HEK293 (cell line): ENCODE measurements at regions not wholly inside any gene's neighbourhood (a gene's known extent, or its start where the extent isn't known, plus 50 kb on each side); places are given as distances from the start of the nearest gene placed in this dataset.

Experiments used
- KLF16 ChIP-seq: fragments of 450-650 bp; formaldehyde crosslinking; IDR thresholded peaks from 2 replicates; pipeline ENCODE4 v1.5.1; 2017; ENCODE audit warnings: missing biosample characterization, missing genetic modification characterization
- KLF9 ChIP-seq: fragments of 450-650 bp; formaldehyde crosslinking; IDR thresholded peaks from 2 replicates; pipeline ENCODE4 v1.5.1; 2016; ENCODE audit warnings: missing biosample characterization, missing genetic modification characterization, low read depth
- SETDB1 ChIP-seq: IDR thresholded peaks from one replicate; pipeline ENCODE4 v1.6.1; 2017; ENCODE audit warnings: mild to moderate bottlenecking, low read length, moderate library complexity, mixed read lengths; ENCODE audit not compliant: insufficient read length
- ZNF202 ChIP-seq: fragments of 450-650 bp; formaldehyde crosslinking; IDR thresholded peaks from 2 replicates; pipeline ENCODE4 v1.5.1; 2016; ENCODE audit warnings: missing biosample characterization, missing genetic modification characterization, borderline replicate concordance
- ZNF223 ChIP-seq: fragments of 450-650 bp; formaldehyde crosslinking; IDR thresholded peaks from 2 replicates; pipeline ENCODE4 v1.5.1; 2016; ENCODE audit warnings: missing biosample characterization, missing genetic modification characterization
- ZNF274 ChIP-seq, 2 experiments: fragments of 200-500 bp in 1 of 2; fragments of 450-650 bp in 1 of 2; sonication (Bioruptor generic) in 1 of 2; formaldehyde crosslinking in 1 of 2; IDR thresholded peaks; 2 replicates each; pipeline versions ENCODE4 v1.5.1 to v1.6.1; 2014 to 2016; ENCODE audit warnings: borderline replicate concordance in 1 of 2, inconsistent platforms in 1 of 2, low read length in 1 of 2, missing biosample characterization in 1 of 2, missing genetic modification characterization in 1 of 2
- ZNF335 ChIP-seq: fragments of 450-650 bp; formaldehyde crosslinking; conservative IDR thresholded peaks from 2 replicates; pipeline ENCODE4 v1.5.1; 2016; ENCODE audit warnings: missing biosample characterization, missing genetic modification characterization
- ZNF362 ChIP-seq: fragments of 450-650 bp; formaldehyde crosslinking; IDR thresholded peaks from 2 replicates; pipeline ENCODE4 v1.5.1; 2016; ENCODE audit warnings: missing biosample characterization, missing genetic modification characterization
- ZNF501 ChIP-seq: fragments of 450-650 bp; formaldehyde crosslinking; IDR thresholded peaks from 2 replicates; pipeline ENCODE4 v1.5.1; 2016; ENCODE audit warnings: missing biosample characterization, missing genetic modification characterization
- ZNF664 ChIP-seq: fragments of 450-650 bp; formaldehyde crosslinking; IDR thresholded peaks from 2 replicates; pipeline ENCODE4 v1.5.1; 2016; ENCODE audit warnings: missing biosample characterization, missing genetic modification characterization
- TF ChIP-seq, protein P1 (sequence below): fragments of 450-650 bp; formaldehyde crosslinking; IDR thresholded peaks from 2 replicates; pipeline ENCODE4 v1.5.1; 2016; ENCODE audit warnings: missing biosample characterization, missing genetic modification characterization
- TF ChIP-seq, protein P2 (sequence below): fragments of 450-650 bp; formaldehyde crosslinking; IDR thresholded peaks from 2 replicates; pipeline ENCODE4 v1.5.1; 2016; ENCODE audit warnings: missing biosample characterization, missing genetic modification characterization
- TF ChIP-seq, protein P3 (sequence below): fragments of 450-650 bp; formaldehyde crosslinking; IDR thresholded peaks from 2 replicates; pipeline ENCODE4 v1.5.1; 2016; ENCODE audit warnings: missing biosample characterization, missing genetic modification characterization, borderline replicate concordance

GRCh38 chr4:59339631-59340030 lies 1860.5 kb upstream of the ADGRL3 start:
- TF ChIP-seq, protein P1, sequence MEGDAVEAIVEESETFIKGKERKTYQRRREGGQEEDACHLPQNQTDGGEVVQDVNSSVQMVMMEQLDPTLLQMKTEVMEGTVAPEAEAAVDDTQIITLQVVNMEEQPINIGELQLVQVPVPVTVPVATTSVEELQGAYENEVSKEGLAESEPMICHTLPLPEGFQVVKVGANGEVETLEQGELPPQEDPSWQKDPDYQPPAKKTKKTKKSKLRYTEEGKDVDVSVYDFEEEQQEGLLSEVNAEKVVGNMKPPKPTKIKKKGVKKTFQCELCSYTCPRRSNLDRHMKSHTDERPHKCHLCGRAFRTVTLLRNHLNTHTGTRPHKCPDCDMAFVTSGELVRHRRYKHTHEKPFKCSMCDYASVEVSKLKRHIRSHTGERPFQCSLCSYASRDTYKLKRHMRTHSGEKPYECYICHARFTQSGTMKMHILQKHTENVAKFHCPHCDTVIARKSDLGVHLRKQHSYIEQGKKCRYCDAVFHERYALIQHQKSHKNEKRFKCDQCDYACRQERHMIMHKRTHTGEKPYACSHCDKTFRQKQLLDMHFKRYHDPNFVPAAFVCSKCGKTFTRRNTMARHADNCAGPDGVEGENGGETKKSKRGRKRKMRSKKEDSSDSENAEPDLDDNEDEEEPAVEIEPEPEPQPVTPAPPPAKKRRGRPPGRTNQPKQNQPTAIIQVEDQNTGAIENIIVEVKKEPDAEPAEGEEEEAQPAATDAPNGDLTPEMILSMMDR (tag by site-specific recombination), result no peak
- TF ChIP-seq KLF16 (no peak), KLF9 (tag by site-specific recombination) (no peak), ZNF274 (IDR thresholded peaks at IDR 0.05; ENCODE audit: low read length) (no peak), ZNF274 (tag by site-specific recombination; IDR thresholded peaks at IDR 0.05; ENCODE audit: borderline replicate concordance) (no peak), ZNF223 (tag by site-specific recombination) (no peak), ZNF202 (tag by site-specific recombination) (no peak), ZNF501 (tag by site-specific recombination) (no peak), ZNF664 (tag by site-specific recombination) (no peak), SETDB1 (no peak), ZNF362 (tag by site-specific recombination) (no peak), ZNF335 (tag by site-specific recombination) (no peak)
- TF ChIP-seq, protein P2, sequence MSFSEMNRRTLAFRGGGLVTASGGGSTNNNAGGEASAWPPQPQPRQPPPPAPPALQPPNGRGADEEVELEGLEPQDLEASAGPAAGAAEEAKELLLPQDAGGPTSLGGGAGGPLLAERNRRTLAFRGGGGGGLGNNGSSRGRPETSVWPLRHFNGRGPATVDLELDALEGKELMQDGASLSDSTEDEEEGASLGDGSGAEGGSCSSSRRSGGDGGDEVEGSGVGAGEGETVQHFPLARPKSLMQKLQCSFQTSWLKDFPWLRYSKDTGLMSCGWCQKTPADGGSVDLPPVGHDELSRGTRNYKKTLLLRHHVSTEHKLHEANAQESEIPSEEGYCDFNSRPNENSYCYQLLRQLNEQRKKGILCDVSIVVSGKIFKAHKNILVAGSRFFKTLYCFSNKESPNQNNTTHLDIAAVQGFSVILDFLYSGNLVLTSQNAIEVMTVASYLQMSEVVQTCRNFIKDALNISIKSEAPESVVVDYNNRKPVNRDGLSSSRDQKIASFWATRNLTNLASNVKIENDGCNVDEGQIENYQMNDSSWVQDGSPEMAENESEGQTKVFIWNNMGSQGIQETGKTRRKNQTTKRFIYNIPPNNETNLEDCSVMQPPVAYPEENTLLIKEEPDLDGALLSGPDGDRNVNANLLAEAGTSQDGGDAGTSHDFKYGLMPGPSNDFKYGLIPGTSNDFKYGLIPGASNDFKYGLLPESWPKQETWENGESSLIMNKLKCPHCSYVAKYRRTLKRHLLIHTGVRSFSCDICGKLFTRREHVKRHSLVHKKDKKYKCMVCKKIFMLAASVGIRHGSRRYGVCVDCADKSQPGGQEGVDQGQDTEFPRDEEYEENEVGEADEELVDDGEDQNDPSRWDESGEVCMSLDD (tag by site-specific recombination), result no peak
- TF ChIP-seq, protein P3, sequence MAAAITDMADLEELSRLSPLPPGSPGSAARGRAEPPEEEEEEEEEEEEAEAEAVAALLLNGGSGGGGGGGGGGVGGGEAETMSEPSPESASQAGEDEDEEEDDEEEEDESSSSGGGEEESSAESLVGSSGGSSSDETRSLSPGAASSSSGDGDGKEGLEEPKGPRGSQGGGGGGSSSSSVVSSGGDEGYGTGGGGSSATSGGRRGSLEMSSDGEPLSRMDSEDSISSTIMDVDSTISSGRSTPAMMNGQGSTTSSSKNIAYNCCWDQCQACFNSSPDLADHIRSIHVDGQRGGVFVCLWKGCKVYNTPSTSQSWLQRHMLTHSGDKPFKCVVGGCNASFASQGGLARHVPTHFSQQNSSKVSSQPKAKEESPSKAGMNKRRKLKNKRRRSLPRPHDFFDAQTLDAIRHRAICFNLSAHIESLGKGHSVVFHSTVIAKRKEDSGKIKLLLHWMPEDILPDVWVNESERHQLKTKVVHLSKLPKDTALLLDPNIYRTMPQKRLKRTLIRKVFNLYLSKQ (tag by site-specific recombination), result no peak
